Transverse colon (tissue), 4 donors: ENCODE measurements at regions not wholly inside any gene's neighbourhood (a gene's known extent, or its start where the extent isn't known, plus 50 kb on each side); places are given as distances from the start of the nearest gene placed in this dataset.

ENCODE experiments used
- DNase-seq: peaks from one replicate; pipeline ENCODE4 v3.0.0-alpha.2; 2019
- H3K27ac ChIP-seq, 4 donors: fragments of 200-600 bp; sonication (generic); 2 replicates each; pipeline ENCODE4 v1.5.1; 2016 to 2018; ENCODE audit warnings: inconsistent platforms in 4 of 4
- H3K27me3 ChIP-seq: fragments of 200-600 bp; sonication (generic); 2 replicates; pipeline ENCODE4 v1.5.1; 2017; ENCODE audit warnings: inconsistent platforms
- H3K36me3 ChIP-seq, 4 donors: fragments of 200-600 bp; sonication (generic); 2 replicates each; pipeline ENCODE4 v1.5.1; 2017 to 2019; ENCODE audit warnings: inconsistent platforms in 4 of 4
- H3K4me1 ChIP-seq, 4 donors: fragments of 200-600 bp; sonication (generic); 2 replicates each; pipeline ENCODE4 v1.5.1; 2017 to 2020; ENCODE audit warnings: inconsistent platforms in 4 of 4
- H3K4me3 ChIP-seq, 4 donors: fragments of 200-600 bp; sonication (generic); 1 replicate in 1 of 4; 2 replicates in 3 of 4; pipeline versions ENCODE4 v1.5.1 to v1.6.1; 2017 to 2019; ENCODE audit warnings: inconsistent platforms in 4 of 4
- H3K9me3 ChIP-seq, 2 donors: fragments of 200-600 bp; sonication (generic); 2 replicates each; pipeline ENCODE4 v1.5.1; 2017 to 2019; ENCODE audit warnings: inconsistent platforms in 2 of 2
- EP300 ChIP-seq: sonication (generic); formaldehyde crosslinking; IDR thresholded peaks from one replicate; pipeline ENCODE4 v1.6.1; 2017; ENCODE audit warnings: antibody characterized with exemption, low read depth
- POLR2A ChIP-seq: fragments of 450-650 bp; IDR thresholded peaks from one replicate; pipeline ENCODE4 v1.6.1; 2016; ENCODE audit warnings: antibody characterized with exemption, mild to moderate bottlenecking, moderate library complexity
- POLR2AphosphoS5 ChIP-seq, 3 donors: sonication (generic); formaldehyde crosslinking; IDR thresholded peaks; one replicate each; pipeline ENCODE4 v1.6.1; 2016; ENCODE audit warnings: antibody characterized with exemption in 3 of 3
- WGBS, 2 donors: methylation state at CpG; one replicate each; pipeline ENCODE4 v1.1.5; 2018; ENCODE audit warnings: low coverage in 1 of 2; 5-methylcytosine and 5-hydroxymethylcytosine counted together
- in situ Hi-C, 4 donors: fragments of 200-750 bp; cut with MboI; loops; one replicate each; pipeline versions ENCODE4 v1.15.0 to v1.15.1; 2017; ENCODE audit warnings: low sequenced_read_pairs in 3 of 4, low pct_ligation_motif_present in 1 of 4, low pct_unique_long_range_greater_than_20kb in 1 of 4
- intact Hi-C: fragments of 100-400 bp; cut with DNase I; formaldehyde crosslinking; loops from one replicate; pipeline ENCODE4 v1.15.1; 2023; ENCODE audit warnings: low total_unique reads
- TF ChIP-seq, protein P1 (sequence below), 5 experiments: fragments of 200-600 bp in 3 of 5; fragments of 450-650 bp in 2 of 5; sonication (generic) in 3 of 5; IDR thresholded peaks; 1 replicate in 2 of 5; 2 replicates in 3 of 5; pipeline ENCODE4 v1.5.1; 2016 to 2017; ENCODE audit warnings: antibody characterized with exemption in 5 of 5, inconsistent platforms in 3 of 5, mild to moderate bottlenecking in 2 of 5, moderate library complexity in 1 of 5

DNA sequence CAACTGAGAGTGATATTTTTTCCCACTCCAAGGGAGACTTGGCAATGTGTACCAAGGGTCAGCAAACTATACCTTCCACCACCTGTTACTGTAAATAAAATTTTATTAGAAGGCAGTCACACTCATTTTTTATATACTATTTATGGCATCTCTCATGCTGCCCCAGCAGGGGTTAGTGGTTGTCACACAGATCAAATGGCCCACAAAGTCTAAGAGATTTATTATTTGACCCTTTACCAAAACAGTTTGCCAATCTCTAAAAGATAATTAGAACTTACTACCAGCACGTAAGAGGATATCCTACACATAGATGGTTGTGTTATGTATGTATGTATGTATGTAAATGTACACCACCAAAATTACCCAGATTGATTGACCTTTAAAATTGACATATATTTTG lies 185.1 kb downstream of the PRR20E start:
- TF ChIP-seq, protein P1, sequence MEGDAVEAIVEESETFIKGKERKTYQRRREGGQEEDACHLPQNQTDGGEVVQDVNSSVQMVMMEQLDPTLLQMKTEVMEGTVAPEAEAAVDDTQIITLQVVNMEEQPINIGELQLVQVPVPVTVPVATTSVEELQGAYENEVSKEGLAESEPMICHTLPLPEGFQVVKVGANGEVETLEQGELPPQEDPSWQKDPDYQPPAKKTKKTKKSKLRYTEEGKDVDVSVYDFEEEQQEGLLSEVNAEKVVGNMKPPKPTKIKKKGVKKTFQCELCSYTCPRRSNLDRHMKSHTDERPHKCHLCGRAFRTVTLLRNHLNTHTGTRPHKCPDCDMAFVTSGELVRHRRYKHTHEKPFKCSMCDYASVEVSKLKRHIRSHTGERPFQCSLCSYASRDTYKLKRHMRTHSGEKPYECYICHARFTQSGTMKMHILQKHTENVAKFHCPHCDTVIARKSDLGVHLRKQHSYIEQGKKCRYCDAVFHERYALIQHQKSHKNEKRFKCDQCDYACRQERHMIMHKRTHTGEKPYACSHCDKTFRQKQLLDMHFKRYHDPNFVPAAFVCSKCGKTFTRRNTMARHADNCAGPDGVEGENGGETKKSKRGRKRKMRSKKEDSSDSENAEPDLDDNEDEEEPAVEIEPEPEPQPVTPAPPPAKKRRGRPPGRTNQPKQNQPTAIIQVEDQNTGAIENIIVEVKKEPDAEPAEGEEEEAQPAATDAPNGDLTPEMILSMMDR (IDR thresholded peaks at IDR 0.05): no peak
- TF ChIP-seq EP300 (no peak), POLR2AphosphoS5 (IDR thresholded peaks at IDR 0.05) (no peak), POLR2A (no peak)
- H3K4me3 ChIP-seq: no peak overlapping the region
- H3K4me1 ChIP-seq: no peaks in the 10 kb centered on the region
- no peaks in the 10 kb centered on the region for H3K9me3 ChIP-seq
- in situ Hi-C loops: no loop called here
- H3K36me3 ChIP-seq: no peaks in the 10 kb centered on the region
- H3K27ac ChIP-seq: no peak overlapping the region
- no peaks in the 10 kb centered on the region for H3K27me3 ChIP-seq
- DNase-seq: no peak
- intact Hi-C loops: no loop called here
- 72 to 91% methylated on average over 1 of the region's 1 CpG for WGBS, 2 donors

DNA sequence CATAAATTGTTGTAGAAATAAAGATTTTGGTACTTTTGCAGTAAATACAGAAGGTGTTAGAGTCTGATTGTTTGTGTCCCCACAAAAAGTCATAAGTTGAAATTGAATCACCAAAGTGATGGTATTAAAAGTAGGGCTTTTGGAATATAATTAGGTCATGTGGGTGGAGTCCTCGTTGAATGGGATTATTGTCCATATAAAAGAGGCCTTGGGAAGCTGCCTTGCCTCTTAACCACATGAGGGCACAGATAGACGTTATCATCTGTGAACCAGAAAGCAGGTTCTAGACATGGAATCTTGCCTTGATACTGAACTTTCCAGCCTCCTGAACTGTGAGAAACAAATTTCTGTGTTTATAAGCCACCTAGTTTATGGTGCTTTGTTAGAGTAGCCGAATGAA lies 186.8 kb downstream of the PRR20E start:
- WGBS, 2 donors: 40 to 56% methylated on average over 3 of the region's 3 CpGs
- H3K27ac ChIP-seq: no peak overlapping the region
- no peaks in the 10 kb centered on the region for H3K36me3 ChIP-seq
- in situ Hi-C loops (no loop called here), intact Hi-C loops (no loop called here)
- H3K9me3 ChIP-seq: no peaks in the 10 kb centered on the region
- no peak for TF ChIP-seq POLR2AphosphoS5 (IDR thresholded peaks at IDR 0.05)
- no peak for TF ChIP-seq EP300
- TF ChIP-seq POLR2A: no peak
- TF ChIP-seq, protein P1 (IDR thresholded peaks at IDR 0.05): no peak
- no peak overlapping the region for H3K4me3 ChIP-seq
- DNase-seq: no peak
- no peaks in the 10 kb centered on the region for H3K4me1 ChIP-seq
- no peaks in the 10 kb centered on the region for H3K27me3 ChIP-seq

DNA sequence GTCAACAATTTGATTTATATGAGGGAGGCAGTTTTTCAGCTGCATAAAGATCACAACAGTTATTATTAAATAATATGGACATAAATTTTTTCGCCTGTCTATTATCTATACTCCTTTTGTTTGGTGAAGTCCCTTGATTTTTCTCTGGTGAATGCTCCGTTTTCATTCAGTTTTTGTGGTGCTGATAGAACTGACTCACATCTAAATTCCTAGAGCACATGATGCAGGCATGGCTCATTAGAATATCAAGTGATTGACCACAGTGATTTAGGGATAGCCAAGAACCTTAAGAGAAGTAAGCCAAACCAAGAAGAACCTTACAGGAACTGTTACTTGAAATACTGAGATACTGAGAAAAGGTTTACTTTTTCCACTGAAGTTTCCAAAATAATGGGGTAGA lies 208.9 kb downstream of the PRR20E start:
- Histone ChIP-seq H3K27ac (no peak overlapping the region), H3K9me3 (no peaks in the 10 kb centered on the region), H3K27me3 (no peaks in the 10 kb centered on the region), H3K36me3 (no peaks in the 10 kb centered on the region), H3K4me1 (no peaks in the 10 kb centered on the region), H3K4me3 (no peak overlapping the region)
- TF ChIP-seq EP300 (no peak), POLR2A (no peak), POLR2AphosphoS5 (IDR thresholded peaks at IDR 0.05) (no peak)
- TF ChIP-seq, protein P1 (IDR thresholded peaks at IDR 0.05): no peak
- no peak for DNase-seq
- intact Hi-C loops (no loop called here), in situ Hi-C loops (no loop called here)
- WGBS, 2 donors: 75% methylated on average over 2 of the region's 2 CpGs

DNA sequence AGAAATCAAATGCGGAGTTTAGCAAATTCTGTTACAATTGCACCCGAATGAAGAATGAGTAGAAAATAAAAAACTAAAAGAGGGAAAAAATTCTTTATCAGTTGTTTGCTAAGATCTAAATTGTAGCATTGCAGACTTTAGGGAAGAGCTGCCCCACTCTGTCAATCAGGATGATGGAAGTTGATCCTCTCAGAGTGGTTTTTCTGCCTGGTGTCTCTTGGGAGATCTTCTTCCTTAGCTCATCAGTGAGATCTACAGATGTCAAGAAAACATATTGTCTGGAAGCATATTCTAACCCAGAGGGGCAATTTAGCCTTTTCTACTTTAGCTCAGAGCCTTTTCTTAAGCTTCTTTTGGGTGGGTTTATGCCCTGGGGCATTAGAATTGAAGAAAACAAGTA lies 223.2 kb upstream of the PCDH17 start:
- H3K4me1 ChIP-seq: no peaks in the 10 kb centered on the region
- peaks cover 0 to 3% of the 10 kb centered on the region in 2 donors for H3K9me3 ChIP-seq
- in situ Hi-C loops: no loop called here
- TF ChIP-seq POLR2A (no peak), POLR2AphosphoS5 (IDR thresholded peaks at IDR 0.05) (no peak), EP300 (no peak)
- TF ChIP-seq, protein P1 (IDR thresholded peaks at IDR 0.05): no peak
- H3K4me3 ChIP-seq: no peak overlapping the region
- no peaks in the 10 kb centered on the region for H3K36me3 ChIP-seq
- no peaks in the 10 kb centered on the region for H3K27me3 ChIP-seq
- DNase-seq: no peak
- WGBS, 2 donors: 89 to 95% methylated on average over 2 of the region's 2 CpGs
- H3K27ac ChIP-seq: no peak overlapping the region
- intact Hi-C loops: no loop called here
